Stimulated activated CD8-positive, alpha-beta memory T cell treated with anti-CD3 and anti-CD28 coated beads, Interleukin-12 subunit alpha, Interleukin-12 subunit beta, amount 100 ng/mL, for 24 hours (primary cell): ENCODE measurements at regions not wholly inside any gene's neighbourhood (a gene's known extent, or its start where the extent isn't known, plus 50 kb on each side); places are given as distances from the start of the nearest gene placed in this dataset.
"Not testable (repeated sequence)": the region's sequence is repeated elsewhere in the genome, so short reads cannot be mapped to it uniquely, and the experiment has no call there.

Experiments
- DNase-seq: peaks from one replicate; pipeline ENCODE4 v3.0.0-alpha.2; 2020; ENCODE audit errors: extremely low read depth

DNA sequence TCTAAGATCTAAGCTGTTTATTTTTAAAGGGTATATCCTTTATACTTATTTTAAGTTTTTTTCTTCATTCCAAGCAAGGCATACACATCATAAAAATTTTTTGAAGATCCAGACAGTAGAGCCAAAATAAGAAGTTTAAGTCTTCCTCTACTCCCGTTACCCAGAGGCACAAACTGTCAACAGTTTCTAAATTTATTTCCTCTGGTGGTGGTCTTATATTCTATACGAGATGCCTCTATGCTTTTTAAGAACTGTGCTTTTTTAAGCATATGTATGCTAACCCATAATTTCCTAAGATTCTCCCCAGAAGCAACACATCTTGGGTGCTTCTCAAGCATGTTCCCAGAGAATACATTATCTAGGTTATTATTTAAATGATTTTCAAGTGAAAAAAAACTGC is 383.6 kb downstream of the COG6 start:
- no peak for DNase-seq

DNA sequence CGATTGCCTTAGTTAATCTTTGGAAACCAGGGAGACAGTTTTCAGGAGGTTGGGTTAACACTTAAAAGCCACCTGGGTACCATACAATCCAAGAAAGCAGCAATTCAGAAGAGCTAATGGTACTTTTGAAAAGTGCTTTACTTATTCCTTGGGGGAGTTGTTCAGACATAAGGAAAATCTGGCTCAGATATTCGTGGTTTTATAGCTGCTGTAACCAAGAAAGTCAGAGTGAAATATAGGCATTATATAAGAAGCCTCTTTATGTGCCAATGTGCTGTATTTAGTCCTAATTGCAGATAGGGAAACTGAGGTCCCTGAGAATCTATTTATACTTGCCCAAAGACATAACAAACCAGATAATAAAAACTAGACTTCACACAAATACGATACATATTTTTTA is 387.5 kb downstream of the COG6 start:
- DNase-seq: no peak

DNA sequence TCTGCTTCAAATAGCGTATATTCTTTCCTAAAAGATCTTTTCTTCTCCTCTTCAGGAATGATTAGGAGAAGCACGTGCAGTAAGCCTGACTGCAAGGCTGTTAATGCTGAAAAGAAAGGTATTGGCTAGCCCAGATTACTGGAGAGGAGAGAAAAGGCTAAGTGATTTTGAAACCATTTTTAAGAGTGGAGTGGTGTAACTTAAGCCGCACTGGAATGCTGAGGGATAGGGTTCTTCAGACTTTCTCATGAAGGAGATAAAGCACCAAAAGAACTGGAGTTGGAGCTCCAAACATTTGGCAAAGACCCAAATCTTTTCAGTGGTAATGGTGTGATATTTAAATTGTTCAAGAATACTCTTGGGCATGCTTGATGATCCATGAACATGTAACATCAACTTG is 388.3 kb downstream of the COG6 start:
- DNase-seq: no peak

DNA sequence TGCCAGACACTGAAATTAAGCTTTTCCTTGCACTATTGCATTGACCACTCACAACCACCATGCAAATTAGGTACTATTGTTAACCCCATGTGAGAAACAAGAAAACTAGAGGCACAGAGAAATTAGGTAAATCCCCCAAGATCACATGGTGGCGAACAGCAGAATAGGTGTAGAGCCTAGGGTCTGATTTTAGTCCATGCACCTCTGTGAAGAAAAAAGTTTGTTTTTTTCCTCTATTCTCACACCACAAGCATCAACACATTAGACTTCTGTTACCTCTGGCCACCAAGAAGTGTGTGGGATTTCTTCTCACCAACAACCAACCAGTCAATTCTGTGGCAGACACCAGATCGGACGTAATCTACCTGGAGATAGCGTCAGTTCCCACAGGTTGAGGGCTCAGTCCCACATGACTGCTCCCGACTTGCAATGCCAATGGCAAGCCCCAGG is 391.9 kb downstream of the COG6 start:
- DNase-seq: no peak

DNA sequence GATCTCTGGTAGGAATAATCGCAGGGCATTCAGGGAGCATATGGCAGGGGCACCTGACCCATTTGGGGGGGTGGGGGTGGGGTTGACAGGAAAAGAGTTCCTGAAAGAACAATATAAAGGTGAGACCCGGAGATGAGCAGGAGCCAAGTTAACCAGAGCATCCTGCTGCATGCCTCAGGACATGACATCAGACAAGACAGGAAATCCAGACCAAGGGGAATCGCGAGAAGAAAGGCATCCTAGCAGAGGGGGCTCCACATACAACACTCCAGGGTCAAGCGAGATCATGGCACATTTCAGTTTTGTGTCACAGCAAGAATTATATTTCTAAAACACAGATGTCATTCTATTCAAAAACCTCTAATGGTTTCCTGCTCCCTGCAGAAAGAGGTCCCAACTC is 393.1 kb downstream of the COG6 start:
- no peak for DNase-seq

DNA sequence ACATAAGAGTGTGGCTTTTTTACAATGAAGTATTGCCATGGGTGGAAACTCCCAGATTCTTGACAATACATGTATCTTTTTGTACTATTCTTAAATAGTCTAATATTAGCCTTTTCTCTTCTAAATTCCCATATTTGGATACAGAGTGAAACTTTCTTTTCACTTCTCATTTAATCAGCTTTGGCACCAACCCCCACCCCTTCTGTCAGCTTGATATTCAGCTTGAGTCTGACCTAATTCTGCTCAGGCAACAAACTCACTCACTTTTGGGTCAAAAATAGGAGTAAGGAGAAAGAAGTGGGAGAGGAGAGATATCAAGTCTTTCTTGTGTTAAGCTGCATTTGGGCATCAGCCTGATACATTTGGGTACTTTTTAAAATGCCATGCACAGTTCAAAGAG is 397.5 kb downstream of the COG6 start:
- no peak for DNase-seq

DNA sequence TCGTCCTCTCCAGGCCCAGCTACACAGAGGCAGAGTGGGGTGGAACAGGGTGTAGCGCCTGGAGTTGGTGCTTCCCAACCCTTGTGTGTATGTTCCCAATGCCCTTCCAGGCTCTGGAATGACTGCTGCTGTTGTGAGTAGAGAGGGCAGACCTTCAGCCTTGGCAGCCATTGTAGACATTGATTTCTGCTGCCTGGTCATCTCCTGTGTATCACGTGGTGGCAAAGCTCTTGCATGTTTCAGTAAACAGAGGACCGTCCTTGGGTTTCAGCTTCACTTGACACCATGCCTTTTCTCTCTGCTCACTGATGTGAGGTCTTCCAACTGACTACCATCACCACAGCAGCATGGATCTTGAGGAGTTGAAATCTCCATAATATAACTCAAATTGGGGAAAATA is 397.9 kb downstream of the COG6 start:
- no peak for DNase-seq

DNA sequence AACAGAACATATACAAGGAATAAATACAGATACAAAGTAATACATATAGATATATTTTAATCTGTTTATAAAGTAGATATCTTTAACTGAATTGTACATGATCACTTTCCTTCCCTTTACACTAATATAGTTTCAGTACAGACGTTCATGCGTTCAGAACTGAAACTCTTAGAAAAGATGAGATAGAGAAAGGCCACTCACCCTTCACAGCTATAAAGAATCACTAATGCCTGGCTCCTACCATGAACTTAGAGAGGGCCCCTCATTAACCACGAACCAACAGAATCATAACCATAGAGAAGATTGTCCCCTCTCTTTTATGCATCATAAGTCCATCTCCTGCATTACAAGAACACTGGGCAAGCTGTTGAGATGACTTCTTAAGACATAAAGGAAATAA is 399.0 kb downstream of the COG6 start:
- DNase-seq: not testable (repeated sequence)

DNA sequence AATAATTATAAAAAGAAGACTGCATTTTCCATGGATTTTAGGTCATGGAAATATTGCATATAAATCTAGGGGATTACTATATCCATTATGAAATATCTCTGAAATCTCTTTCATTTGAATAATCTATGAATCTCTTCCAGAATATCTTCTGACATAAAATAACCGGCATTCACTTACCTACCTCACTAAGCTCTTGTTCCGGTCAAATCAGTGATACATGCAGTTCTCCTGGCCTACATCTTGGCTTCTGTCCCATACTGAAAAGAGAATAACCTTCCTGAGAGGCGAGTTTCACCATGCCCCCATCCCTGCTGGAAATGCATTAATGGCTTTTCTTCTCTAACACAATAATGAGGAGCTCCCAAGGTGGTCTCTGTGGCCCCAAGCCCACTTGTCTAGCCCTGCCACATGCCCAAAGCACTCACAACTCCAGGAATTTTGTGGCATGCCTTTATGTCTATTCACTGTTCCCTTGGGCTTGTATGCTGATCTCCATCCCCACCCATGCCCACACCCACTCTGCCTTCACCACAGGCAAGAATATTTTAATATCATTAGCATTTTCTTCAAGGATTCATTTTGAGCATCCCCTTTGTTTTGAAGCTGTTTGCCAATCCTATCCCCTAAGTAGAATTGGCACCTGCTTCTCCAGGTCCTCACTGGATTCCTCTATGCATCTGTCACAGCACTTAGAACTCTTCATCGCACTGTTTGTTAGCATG is 401.6 kb downstream of the COG6 start:
- no peak for DNase-seq

DNA sequence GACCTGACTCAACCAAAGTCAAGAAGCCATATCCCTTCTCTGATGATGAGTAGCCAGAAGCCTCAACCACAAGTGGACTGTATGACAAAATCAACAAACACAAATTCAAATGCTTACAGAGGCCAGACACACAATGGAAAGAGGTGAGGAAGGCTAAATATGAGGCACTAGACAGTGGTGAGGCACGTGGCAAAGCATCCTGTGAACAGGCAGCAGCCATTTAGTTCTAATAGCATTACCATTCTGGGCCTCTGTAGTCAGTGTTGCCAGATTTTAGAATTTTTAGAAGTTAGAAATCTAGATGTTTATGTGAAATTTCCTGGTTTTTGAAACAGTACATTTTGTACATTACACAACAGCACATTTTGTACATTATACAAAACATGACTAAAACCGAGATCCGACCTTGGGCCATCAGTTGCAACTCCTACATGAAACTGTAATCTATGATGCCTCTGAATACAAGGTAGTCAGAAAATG is 403.3 kb downstream of the COG6 start:
- DNase-seq: no peak

DNA sequence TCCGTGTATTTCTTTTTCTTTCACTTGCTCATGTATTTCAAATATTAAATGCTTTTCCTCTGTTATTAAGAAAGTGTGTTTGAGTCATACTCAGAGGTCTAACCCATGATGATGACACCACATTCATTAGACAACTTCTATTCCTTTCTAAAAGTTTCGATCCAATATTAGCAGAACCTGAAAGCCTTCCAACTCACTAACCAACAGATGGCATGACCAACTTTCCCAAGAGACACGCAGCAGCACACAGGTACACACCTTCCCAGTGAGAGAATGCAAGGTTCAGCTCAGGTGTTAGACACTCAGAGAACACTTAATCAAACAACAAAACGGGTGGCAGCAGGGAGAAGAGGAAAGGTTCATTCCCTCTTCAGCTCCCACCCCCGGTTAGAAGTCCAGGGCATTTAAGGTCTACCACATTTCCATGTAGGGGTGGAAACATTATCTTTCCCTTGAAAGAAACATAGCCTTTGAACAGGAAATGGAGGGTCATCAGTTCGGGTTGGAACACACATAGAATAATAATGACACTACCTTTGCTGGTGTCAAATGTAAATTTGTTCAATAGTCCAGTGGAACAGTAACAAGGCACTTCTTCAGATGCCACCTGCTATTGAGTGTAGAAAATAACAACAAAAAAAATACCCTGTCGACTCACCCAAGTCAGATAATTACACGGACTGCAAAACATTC is 404.2 kb downstream of the COG6 start:
- no peak for DNase-seq

DNA sequence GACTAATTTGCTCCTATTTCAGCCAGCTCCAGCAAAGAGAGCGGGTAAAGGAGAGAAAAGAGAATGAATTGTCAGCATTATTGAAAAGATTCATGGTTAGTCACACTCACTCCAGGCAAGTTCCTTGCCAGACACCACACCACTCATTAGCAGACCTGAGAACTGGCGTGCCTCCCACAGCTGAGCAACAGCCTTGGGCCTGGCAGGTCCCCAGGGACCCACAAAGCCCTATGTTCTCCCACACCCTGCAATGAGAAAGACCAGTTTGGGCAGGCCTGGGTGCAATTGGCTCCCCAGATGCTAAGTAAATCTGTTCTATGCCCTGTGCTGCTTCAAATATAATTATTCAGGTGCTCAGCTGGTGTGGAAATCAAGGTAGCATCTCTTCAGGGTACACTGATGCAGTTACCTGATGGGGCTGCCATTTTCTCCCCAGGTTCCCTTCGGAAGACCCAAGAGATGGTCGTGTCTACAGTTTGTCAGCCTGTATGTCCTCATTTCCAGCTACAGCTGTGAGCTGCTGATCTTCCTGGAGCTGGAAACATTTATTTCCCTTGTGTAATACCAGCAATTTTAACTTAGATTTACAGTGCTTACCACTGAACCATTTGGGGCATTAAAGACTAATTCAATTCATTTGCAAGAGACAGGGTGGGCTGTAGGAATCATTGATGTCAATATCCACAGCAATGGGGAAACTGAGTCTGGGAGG is 405.0 kb downstream of the COG6 start:
- peak; percentile 3 for DNase-seq

DNA sequence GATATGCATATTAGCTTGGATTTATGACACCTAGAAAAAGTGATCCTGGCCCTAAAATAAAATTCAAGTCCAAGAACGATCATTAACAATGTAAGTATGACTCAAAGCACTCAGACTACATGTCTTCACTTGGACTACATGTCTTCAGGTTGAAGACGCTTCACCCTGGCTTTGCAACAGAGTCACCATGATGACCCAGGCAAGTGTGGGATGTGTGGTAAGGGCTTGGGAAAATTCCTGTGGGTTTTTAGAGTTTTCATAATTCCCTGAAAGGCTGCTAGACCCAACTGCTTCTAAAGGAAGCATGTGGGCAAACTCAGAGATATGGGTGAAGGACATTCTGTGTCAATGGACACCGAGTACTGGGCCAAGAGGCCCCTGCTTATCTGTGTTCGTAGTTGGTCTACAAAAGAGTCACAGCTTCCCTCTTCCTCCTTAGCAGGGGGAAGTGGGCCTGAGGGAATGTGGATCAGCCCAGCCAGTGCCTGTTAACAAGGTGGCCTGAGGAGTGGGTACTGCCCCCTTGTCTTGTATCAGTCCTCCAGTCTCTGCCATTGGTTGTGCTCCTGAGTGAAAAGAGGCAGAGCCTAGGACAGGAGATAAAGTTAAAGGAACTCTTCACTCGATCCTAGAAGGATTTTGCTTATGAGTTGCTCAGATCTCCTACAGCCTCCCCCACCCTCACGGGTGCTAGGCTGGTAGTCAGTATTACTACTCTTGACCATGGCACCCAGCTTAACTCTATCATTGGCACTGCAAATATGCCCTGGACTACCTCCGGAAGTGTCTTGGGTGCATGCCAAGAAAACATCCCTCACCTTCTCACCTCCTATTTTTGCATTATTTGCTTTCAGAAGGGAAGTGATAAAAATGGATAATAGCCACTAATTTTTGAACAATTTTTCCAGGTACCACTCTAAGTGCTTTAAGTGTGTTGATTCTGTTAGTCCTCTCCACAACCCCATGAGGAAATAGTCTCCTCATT is 406.3 kb downstream of the COG6 start:
- no peak for DNase-seq

DNA sequence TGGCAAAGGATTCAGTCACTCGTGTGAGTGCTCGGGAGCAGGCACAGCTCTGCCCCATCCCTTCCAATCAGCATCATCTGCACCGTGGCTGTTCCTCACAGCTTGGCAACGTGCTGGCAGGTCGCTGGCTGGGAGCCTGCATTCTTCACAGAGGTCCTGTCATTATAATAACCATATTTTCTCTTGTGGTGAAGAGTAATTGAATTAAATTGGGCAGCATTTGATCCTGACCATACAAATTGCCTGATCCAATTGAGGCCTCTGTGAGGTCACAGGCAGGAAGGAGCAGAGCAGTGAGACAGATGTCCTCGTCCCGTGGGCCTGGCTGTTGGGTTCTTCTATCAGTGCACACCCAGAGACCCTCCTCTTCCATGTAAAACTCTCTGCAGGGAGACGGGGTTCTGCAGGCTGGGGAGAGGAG is 407.8 kb downstream of the COG6 start:
- no peak for DNase-seq

DNA sequence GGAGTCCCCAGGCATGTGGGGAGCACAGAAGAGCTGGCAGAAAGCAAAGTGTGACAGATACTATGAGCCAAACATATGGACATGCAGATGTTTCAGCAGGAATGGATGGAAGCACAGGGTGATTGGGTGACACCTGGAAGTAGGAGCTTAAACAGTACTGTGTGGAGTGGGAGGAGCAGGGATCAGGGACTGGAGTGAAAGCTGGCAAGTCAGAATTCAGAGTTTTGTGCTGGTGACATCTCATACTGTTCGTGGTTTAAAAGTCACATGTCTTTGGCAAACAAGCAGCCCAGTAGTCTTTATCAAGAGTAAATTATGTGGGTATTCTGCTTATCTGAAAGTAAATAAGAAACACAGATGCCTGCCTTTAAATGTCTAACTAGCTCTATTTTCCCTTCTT is 408.2 kb downstream of the COG6 start:
- no peak for DNase-seq

DNA sequence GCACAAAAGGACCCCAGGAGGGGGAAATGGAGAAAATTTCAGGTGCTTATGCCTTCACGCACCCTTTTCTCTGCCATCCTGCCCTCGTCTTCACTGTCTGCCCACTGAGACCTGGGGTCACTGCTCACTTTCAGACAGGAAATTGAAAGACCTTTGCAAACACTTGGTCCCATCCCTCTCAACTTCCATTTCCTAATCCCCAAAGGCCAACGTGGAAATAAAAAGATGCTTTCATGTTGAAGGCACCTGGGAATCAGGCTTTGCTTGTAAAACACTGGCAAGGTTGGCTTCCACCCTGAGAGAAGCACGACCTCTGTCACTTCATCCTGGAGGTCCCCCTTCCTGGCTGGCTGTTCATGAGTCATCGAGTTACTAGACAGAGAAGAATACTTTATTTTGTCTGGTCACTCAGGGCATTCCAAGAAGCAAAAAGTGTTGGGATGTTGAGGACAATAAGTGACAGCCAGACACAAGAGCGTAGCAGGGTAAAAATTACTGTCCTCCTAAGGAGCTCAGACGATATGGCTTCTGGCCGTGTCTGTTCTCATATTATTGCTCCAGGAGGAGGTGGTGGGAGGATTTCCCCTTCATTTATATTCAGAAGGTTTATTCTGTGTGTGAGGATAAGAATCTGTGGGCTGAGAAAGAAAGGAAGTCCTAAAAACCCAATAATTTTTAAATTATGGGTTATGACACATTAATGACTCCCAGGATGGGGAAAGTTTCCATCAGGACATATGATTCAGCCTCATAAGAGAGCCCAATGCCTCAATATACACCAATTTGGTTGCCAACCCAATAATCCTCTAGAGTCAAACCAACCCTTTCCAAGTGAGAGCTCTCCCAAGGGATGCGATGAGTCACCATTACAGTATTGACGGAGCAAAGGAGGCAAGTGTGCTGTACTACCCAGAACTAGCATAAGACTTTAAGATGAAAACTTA is 409.0 kb downstream of the COG6 start:
- DNase-seq: no peak

DNA sequence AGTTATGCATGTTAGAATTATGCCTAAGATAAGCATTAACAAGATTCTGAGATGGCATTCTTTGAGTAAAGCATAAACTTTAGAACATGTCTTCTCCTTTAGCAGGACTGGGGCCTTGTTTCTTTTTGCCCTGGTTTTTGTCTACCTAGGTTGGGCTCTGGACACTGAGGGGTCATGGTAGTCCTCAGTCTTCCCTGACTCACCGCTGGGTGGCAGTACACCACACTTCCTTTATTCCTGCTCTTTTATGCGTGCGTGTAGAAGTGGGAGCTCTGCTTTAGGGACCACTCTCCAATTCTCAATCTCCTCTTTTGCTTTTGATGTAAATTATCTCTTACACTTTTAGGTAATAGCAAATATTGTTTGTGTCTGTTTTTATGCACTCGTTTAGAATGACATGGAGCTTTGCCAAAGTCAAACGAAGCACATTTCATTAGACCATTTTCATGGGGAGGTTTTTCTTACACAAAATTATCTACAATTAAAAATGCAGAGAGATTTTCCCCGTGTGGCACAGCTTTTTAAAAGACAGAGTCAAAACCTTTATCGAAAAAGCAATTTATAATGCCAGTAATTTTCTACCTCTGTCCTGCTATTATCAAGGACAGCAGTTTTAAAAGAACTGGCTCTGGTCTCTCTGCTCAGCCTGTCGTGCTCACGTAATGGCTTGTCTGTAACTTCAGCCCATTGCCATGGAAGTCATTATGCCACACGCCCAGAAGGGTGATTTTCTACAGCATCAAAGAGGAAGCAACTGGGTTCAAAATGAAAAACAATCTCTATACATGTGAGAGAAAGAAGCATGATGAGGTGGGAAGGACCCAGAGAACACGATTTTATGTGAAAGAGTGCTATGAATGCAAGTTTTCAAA is 413.9 kb downstream of the COG6 start:
- DNase-seq: peak; percentile 15

DNA sequence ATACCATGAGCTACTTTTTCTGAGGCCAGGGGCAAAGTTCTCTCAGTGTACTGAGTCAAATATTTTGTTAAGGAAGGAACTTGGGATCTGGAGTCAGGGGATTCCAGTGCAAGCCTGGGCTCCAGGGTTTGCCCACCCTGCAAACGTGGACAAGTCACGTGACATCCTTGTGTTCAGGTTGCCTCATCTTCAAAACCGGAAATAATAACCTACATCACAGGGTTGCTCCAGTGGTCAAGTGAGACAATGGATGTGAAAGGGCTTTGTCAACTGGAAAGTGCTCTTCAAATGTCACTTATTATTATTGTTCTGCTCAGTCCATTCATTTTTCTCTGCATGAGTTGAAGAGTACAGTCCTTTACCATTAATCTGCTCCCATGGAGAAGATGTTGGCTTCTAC is 414.9 kb downstream of the COG6 start:
- DNase-seq: no peak

DNA sequence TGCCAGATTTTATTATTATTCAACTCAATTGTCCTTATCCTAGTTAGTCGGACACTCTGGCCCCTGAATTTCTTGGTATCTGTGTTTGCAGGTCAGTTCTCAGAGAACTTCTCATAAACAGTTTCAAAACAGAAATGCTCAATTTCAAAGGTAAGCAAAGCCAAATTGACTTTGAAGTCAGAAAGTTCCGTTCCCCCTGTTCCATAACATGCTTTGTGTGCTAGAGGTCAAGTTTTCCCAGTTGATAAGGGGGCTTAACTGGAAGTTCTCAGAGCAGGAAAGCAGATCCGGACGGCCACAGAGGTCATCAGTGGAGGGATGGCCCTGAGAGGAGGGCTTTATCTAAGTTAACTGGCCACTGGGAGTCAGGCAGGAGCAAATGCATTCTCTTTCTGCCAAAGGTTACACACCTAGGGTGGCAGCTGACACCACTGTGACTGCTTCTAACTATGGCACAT is 417.2 kb downstream of the COG6 start:
- no peak for DNase-seq
